ENCODE measurements at regions not wholly inside any gene's neighbourhood (a gene's known extent, or its start where the extent isn't known, plus 50 kb on each side); places are given as distances from the start of the nearest gene placed in this dataset.

DNA sequence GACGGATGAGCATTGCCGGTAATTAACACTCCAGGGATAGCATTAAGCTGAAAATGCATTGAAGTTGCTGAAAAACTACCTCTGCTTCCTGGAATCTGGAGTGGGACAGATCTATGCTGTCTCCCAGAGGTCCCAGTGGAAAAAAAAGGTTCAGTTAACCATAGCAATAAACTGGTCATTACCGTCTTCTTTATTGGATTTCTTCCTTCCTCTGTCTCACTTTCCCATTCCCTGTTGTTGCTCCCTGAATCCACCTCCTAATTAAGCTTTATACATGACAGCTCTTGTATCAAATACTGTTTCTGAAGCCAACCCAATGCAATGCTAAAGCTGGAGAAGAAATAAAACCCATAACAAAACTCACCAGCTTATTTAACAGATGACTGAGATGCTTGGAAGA is 1805.9 kb downstream of the NCAM2 start:
- TF ChIP-seq, protein P1, sequence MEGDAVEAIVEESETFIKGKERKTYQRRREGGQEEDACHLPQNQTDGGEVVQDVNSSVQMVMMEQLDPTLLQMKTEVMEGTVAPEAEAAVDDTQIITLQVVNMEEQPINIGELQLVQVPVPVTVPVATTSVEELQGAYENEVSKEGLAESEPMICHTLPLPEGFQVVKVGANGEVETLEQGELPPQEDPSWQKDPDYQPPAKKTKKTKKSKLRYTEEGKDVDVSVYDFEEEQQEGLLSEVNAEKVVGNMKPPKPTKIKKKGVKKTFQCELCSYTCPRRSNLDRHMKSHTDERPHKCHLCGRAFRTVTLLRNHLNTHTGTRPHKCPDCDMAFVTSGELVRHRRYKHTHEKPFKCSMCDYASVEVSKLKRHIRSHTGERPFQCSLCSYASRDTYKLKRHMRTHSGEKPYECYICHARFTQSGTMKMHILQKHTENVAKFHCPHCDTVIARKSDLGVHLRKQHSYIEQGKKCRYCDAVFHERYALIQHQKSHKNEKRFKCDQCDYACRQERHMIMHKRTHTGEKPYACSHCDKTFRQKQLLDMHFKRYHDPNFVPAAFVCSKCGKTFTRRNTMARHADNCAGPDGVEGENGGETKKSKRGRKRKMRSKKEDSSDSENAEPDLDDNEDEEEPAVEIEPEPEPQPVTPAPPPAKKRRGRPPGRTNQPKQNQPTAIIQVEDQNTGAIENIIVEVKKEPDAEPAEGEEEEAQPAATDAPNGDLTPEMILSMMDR (IDR thresholded peaks at IDR 0.05) = no peak
- TF ChIP-seq POLR2A (IDR thresholded peaks at IDR 0.05) = no peak
